Karpas-422 (cell line): ENCODE measurements at regions not wholly inside any gene's neighbourhood (a gene's known extent, or its start where the extent isn't known, plus 50 kb on each side); places are given as distances from the start of the nearest gene placed in this dataset.

Experiments used
- DNase-seq: peaks from one replicate; pipeline ENCODE4 v3.0.0-alpha.2; 2015
- H2AFZ ChIP-seq: fragments of 200-600 bp; sonication (generic); 2 replicates; pipeline ENCODE4 v1.6.1; 2014; ENCODE audit warnings: antibody characterized with exemption, low read length, mixed read lengths
- H3K27ac ChIP-seq: fragments of 200-600 bp; sonication (generic); 2 replicates; pipeline ENCODE4 v1.5.1; 2014; ENCODE audit warnings: mild to moderate bottlenecking, low read length, moderate library complexity
- H3K27me3 ChIP-seq: fragments of 200-600 bp; sonication (generic); 2 replicates; pipeline ENCODE4 v1.6.1; 2014; ENCODE audit warnings: low read length, mixed read lengths
- H3K36me3 ChIP-seq: fragments of 200-600 bp; sonication (generic); 2 replicates; pipeline ENCODE4 v1.6.1; 2014; ENCODE audit warnings: low read length, mixed read lengths; ENCODE audit not compliant: insufficient read depth
- H3K4me1 ChIP-seq: fragments of 200-600 bp; sonication (generic); 2 replicates; pipeline ENCODE4 v1.6.1; 2014; ENCODE audit warnings: mild to moderate bottlenecking, low read length, mixed read lengths
- H3K4me2 ChIP-seq: fragments of 200-600 bp; sonication (generic); 2 replicates; pipeline ENCODE4 v1.6.1; 2014; ENCODE audit warnings: low read length, low read depth, mild to moderate bottlenecking; ENCODE audit not compliant: poor library complexity, severe bottlenecking
- H3K4me3 ChIP-seq: fragments of 200-600 bp; sonication (generic); 2 replicates; pipeline ENCODE4 v1.5.1; 2014; ENCODE audit warnings: mild to moderate bottlenecking, antibody characterized with exemption, low read length, mixed read lengths
- H3K79me2 ChIP-seq: fragments of 200-600 bp; sonication (generic); 2 replicates; pipeline ENCODE4 v1.6.1; 2014; ENCODE audit warnings: mild to moderate bottlenecking, low read length, mixed read lengths
- H3K9ac ChIP-seq: fragments of 200-600 bp; sonication (generic); 2 replicates; pipeline ENCODE4 v1.6.0; 2014; ENCODE audit warnings: low read length
- H3K9me2 ChIP-seq: fragments of 200-600 bp; sonication (generic), shearing (Covaris generic); replicated peaks from 2 replicates; pipeline ENCODE4 v1.6.0; 2014; ENCODE audit warnings: mild to moderate bottlenecking, low read length, moderate library complexity; ENCODE audit not compliant: insufficient read depth
- H3K9me3 ChIP-seq: fragments of 300-700, 200-600 bp; sonication (generic); 2 replicates; pipeline ENCODE4 v1.6.1; 2014; ENCODE audit warnings: low read length, mixed read lengths
- H4K20me1 ChIP-seq: fragments of 200-600 bp; sonication (generic); 2 replicates; pipeline ENCODE4 v1.6.1; 2014; ENCODE audit warnings: mild to moderate bottlenecking, antibody characterized with exemption, low read length, low read depth; ENCODE audit not compliant: insufficient read depth

DNA sequence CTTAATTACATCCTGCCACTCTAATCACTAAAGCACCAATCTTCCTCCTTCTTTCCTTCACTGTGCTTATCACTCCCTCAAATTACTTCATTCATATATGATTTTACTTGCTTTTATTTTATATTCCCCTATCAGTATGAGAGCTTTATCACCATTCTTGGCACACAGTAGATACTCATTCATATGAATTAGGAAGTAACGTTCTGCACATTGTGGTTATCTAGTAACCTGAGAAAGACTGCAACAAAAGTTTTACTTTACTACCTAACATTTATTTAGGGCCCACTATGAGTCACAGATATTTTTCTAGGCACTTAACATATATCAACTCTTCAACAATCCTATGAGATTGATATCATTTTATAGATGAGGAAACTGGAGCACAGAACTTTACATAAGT is 1559.9 kb upstream of the TENM4 start:
- no peak overlapping the region for H3K4me2 ChIP-seq

DNA sequence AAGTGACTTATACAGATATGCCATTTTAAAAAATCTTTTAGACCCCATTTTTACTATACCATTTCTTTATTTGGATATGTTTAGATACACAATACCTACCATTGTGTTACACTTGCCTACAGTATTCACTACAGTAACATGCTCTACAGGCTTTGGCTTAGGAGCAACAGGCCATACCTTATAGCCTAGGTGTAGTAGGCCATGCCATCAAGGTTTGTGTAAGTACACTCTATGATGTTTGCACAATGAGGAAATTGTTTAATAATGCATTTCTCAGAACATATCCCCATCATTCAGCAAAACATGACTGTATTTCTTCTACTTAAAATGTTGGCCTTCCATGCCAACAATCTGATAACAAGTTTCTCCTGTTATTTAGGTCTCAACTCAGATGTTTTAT is 1559.5 kb upstream of the TENM4 start:
- no peaks in the 10 kb centered on the region for H3K4me1 ChIP-seq
- H3K9me3 ChIP-seq = no peaks in the 10 kb centered on the region
- no peak overlapping the region for H3K9ac ChIP-seq
- no peak overlapping the region for H2AFZ ChIP-seq
- H3K79me2 ChIP-seq = no peaks in the 10 kb centered on the region
- H4K20me1 ChIP-seq = no peaks in the 10 kb centered on the region
- no peak for DNase-seq
- no peaks in the 10 kb centered on the region for H3K9me2 ChIP-seq
- H3K4me2 ChIP-seq = no peak overlapping the region
- H3K27me3 ChIP-seq = no peaks in the 10 kb centered on the region
- no peak overlapping the region for H3K4me3 ChIP-seq
- H3K36me3 ChIP-seq = no peaks in the 10 kb centered on the region
- no peak overlapping the region for H3K27ac ChIP-seq

More for the DNA sequence above, 1559.9 kb upstream of the TENM4 start:
- H3K9me2 ChIP-seq = no peaks in the 10 kb centered on the region
- H3K79me2 ChIP-seq = no peaks in the 10 kb centered on the region
- no peak for DNase-seq
- no peaks in the 10 kb centered on the region for H3K27me3 ChIP-seq
- H3K27ac ChIP-seq = no peak overlapping the region
- no peak overlapping the region for H3K9ac ChIP-seq
- no peaks in the 10 kb centered on the region for H3K36me3 ChIP-seq
- H3K4me1 ChIP-seq = no peaks in the 10 kb centered on the region
- H3K9me3 ChIP-seq = no peaks in the 10 kb centered on the region
- no peaks in the 10 kb centered on the region for H4K20me1 ChIP-seq
- no peak overlapping the region for H3K4me3 ChIP-seq
- no peak overlapping the region for H2AFZ ChIP-seq

DNA sequence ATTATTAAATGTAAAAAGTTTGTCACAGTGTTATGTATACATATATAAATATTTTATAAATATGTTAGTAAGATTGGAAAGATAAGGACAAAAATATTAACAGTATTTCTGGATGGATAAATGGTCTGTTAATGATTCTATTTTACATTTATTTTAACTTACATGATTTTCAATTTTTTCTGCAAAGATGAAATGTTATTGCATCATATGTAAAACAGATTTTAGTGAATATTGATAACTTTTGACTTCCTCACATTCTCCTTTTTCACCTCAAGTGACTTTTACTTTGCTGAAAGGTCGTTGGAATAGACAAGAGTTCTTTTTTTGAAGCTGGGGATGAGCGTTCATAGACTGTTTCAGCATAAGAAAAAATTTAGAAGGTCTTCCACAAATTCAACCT is 1554.7 kb upstream of the TENM4 start:
- Histone ChIP-seq H3K4me2 (no peak overlapping the region), H4K20me1 (no peaks in the 10 kb centered on the region), H3K4me3 (no peak overlapping the region), H3K9ac (no peak overlapping the region), H3K36me3 (no peaks in the 10 kb centered on the region), H3K9me3 (no peaks in the 10 kb centered on the region), H3K27me3 (no peaks in the 10 kb centered on the region), H3K27ac (no peak overlapping the region), H3K4me1 (no peaks in the 10 kb centered on the region), H3K9me2 (no peaks in the 10 kb centered on the region), H3K79me2 (no peaks in the 10 kb centered on the region), H2AFZ (no peak overlapping the region)
- no peak for DNase-seq

DNA sequence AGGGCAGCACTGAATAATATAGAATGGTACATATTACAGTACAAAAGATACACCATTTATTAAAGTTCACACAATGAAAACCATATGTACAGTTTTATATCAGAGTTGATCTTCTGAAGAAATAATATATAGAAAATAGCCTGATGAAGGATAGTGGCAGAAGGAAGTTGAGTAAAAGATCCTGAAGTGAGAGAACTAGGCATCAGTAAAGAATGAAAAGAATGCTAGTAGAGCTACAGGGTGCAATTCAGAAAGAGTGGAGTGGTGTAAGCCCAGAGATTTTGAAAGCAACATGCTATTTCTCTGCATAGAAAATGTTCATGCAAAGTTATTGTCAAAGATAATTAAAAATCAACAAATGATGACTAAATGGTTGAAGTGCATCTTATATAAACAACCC is 1552.7 kb upstream of the TENM4 start:
- Histone ChIP-seq H3K9me2 (no peaks in the 10 kb centered on the region), H3K27me3 (no peaks in the 10 kb centered on the region), H4K20me1 (no peaks in the 10 kb centered on the region), H3K9me3 (peaks cover 3% of the 10 kb centered on the region; the same call in 1 of the 2 replicates), H3K4me3 (no peak overlapping the region), H3K79me2 (no peaks in the 10 kb centered on the region), H3K36me3 (no peaks in the 10 kb centered on the region), H3K9ac (no peak overlapping the region), H3K27ac (no peak overlapping the region), H3K4me2 (no peak overlapping the region), H3K4me1 (no peaks in the 10 kb centered on the region), H2AFZ (no peak overlapping the region)
- DNase-seq = no peak

DNA sequence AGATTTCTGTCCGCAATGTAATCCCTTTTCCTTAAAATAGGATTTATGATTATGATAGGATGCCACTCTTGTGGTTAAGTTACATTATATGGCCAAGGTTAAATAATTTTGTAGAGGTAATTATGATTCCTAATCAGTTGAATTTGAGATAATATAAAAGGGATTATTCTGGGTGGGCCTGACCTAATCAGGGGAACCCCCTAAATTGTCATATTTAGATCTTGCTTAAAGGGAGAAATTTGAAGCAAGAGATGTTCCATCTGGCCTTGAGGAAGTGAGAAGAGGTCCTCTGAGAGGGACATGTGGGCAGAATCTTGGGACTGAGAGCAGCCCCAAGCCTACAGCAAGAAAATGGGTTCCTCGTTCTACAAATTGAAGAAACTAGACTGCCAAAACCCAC is 1550.1 kb upstream of the TENM4 start:
- Histone ChIP-seq H2AFZ (no peak overlapping the region), H3K4me2 (no peak overlapping the region), H3K4me1 (no peaks in the 10 kb centered on the region), H3K9me2 (no peaks in the 10 kb centered on the region), H3K9me3 (peaks cover 3% of the 10 kb centered on the region; the same call in 1 of the 2 replicates), H3K27ac (no peak overlapping the region), H3K79me2 (no peaks in the 10 kb centered on the region), H3K9ac (no peak overlapping the region), H3K4me3 (no peak overlapping the region), H4K20me1 (no peaks in the 10 kb centered on the region), H3K27me3 (no peaks in the 10 kb centered on the region), H3K36me3 (no peaks in the 10 kb centered on the region)
- DNase-seq = no peak

DNA sequence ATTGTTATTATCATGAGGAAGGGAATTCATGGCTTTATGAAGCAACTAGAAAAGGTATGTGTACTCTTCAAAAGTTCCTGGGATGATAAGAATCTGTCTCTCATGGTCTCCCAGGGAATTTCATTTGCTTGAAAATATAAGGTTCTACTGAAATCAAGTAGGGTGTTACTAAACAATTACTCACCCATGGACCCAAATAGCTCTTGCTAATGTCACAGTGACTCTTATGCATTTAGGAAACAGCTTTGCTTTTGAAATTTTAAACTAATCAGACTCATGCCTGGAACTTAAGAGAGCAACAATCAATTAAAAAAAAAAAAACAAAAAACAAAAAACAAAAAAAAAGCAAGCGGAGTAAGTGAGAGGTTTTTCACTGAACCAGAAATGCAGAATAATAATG is 1546.3 kb upstream of the TENM4 start:
- Histone ChIP-seq H3K27ac (no peak overlapping the region), H3K9ac (no peak overlapping the region)
- no peak for DNase-seq

DNA sequence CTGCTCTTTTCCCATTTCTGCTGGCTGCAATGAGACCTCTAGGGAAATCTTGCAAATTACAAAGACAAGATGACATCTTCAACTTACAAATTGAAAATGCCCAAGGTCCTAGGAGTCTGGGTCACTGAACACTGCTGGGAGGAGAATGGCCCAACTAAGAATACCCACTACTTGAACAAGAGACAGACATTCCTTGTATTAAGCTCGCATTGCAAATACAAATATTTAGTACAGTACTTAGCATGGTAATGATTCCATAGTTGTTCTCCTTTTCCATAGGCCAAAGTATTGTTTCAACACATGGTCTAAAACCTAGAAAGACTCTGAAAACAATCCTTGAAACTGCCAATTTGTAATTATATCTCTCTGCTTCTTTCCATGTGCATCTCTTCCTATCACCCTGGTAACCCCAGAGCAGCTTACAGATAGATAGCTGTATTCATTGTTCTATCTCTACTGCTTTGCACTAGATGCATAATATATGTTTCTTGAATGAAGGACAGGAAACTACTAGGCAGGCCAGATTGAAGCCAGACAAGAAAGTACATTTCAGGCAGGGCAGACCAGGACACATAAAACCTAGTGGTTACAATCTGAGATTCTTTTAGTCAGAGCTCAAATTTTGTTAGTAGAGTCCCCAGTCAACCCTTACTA is 1545.7 kb upstream of the TENM4 start:
- peaks cover 3% of the 10 kb centered on the region; the same call in 1 of the 2 replicates for H3K9me3 ChIP-seq
- no peaks in the 10 kb centered on the region for H3K27me3 ChIP-seq
- no peak overlapping the region for H3K4me3 ChIP-seq
- H4K20me1 ChIP-seq = no peaks in the 10 kb centered on the region
- no peaks in the 10 kb centered on the region for H3K9me2 ChIP-seq
- no peak overlapping the region for H2AFZ ChIP-seq
- no peak overlapping the region for H3K4me2 ChIP-seq
- no peaks in the 10 kb centered on the region for H3K4me1 ChIP-seq
- no peaks in the 10 kb centered on the region for H3K79me2 ChIP-seq
- no peaks in the 10 kb centered on the region for H3K36me3 ChIP-seq
- DNase-seq = no peak
- no peak overlapping the region for H3K27ac ChIP-seq
- H3K9ac ChIP-seq = no peak overlapping the region

More for the DNA sequence above, 1546.3 kb upstream of the TENM4 start:
- Histone ChIP-seq H3K4me3 (no peak overlapping the region), H2AFZ (no peak overlapping the region), H3K79me2 (no peaks in the 10 kb centered on the region), H4K20me1 (no peaks in the 10 kb centered on the region), H3K4me2 (no peak overlapping the region), H3K9me2 (no peaks in the 10 kb centered on the region), H3K27me3 (no peaks in the 10 kb centered on the region), H3K9me3 (peaks cover 3% of the 10 kb centered on the region; the same call in 1 of the 2 replicates), H3K4me1 (no peaks in the 10 kb centered on the region), H3K36me3 (no peaks in the 10 kb centered on the region)

DNA sequence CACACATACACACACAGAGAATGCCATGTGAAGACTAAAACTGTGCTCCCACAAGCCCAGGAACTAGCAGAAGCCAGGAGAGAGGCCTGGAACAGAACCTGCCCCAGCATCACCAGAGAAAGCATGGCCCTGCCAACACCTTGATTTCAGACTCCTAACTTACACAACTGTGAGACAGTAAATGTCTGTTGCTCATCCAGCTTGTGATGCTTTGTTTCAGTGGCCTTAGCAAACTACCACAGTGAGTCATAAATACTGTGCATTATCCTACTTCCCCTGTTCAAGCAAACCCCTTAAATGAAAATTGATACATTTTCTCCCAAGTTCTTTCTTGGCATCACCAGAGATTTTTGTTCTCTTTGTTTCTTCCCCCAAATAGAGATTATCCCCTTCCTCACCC is 1539.4 kb upstream of the TENM4 start:
- H3K27ac ChIP-seq = no peak overlapping the region
- H4K20me1 ChIP-seq = no peaks in the 10 kb centered on the region
- no peaks in the 10 kb centered on the region for H3K27me3 ChIP-seq
- no peaks in the 10 kb centered on the region for H3K36me3 ChIP-seq
- no peaks in the 10 kb centered on the region for H3K79me2 ChIP-seq
- no peak overlapping the region for H2AFZ ChIP-seq
- no peak overlapping the region for H3K4me3 ChIP-seq
- DNase-seq = no peak
- no peak overlapping the region for H3K4me2 ChIP-seq
- no peaks in the 10 kb centered on the region for H3K9me3 ChIP-seq
- H3K9ac ChIP-seq = no peak overlapping the region
- H3K4me1 ChIP-seq = no peaks in the 10 kb centered on the region
- H3K9me2 ChIP-seq = no peaks in the 10 kb centered on the region
